ENCODE measurements at regions not wholly inside any gene's neighbourhood (a gene's known extent, or its start where the extent isn't known, plus 50 kb on each side); places are given as distances from the start of the nearest gene placed in this dataset.

GRCh38 chr19:31943778-31944177, 401.6 kb upstream of the ZNF507 start:
- no peak for TF ChIP-seq CTCF (conservative IDR thresholded peaks at IDR 0.05)
- no peak overlapping the region for H3K27ac ChIP-seq

GRCh38 chr19:31944326-31944725, 401.1 kb upstream of the ZNF507 start:
- no peak overlapping the region for H3K27ac ChIP-seq
- TF ChIP-seq CTCF (conservative IDR thresholded peaks at IDR 0.05), result no peak

- no peak for TF ChIP-seq CTCF (conservative IDR thresholded peaks at IDR 0.05)
- no peak overlapping the region for H3K27ac ChIP-seq
These were observed 398.9 kb upstream of the ZNF507 start for GRCh38 chr19:31946491-31946890.

- no peak for TF ChIP-seq CTCF (conservative IDR thresholded peaks at IDR 0.05)
- H3K27ac ChIP-seq, result no peak overlapping the region
These were observed 397.8 kb upstream of the ZNF507 start for GRCh38 chr19:31947436-31948115.

GRCh38 chr19:31952693-31953092, 392.7 kb upstream of the ZNF507 start:
- TF ChIP-seq CTCF (conservative IDR thresholded peaks at IDR 0.05), result no peak
- no peak overlapping the region for H3K27ac ChIP-seq

- H3K27ac ChIP-seq, result no peak overlapping the region
- no peak for TF ChIP-seq CTCF (conservative IDR thresholded peaks at IDR 0.05)
These were observed 390.3 kb upstream of the ZNF507 start for GRCh38 chr19:31955061-31955460.

GRCh38 chr19:31955884-31956283, 389.5 kb upstream of the ZNF507 start:
- no peak overlapping the region for H3K27ac ChIP-seq
- no peak for TF ChIP-seq CTCF (conservative IDR thresholded peaks at IDR 0.05)
